ENCODE measurements at regions not wholly inside any gene's neighbourhood (a gene's known extent, or its start where the extent isn't known, plus 50 kb on each side); places are given as distances from the start of the nearest gene placed in this dataset.

GRCh38 chr11:69396948-69397307 lies 84.5 kb upstream of the LINC01488 start:
- TF ChIP-seq EP300 (IDR thresholded peaks at IDR 0.05) (no peak), CTCF (IDR thresholded peaks at IDR 0.05) (no peak), POLR2AphosphoS5 (IDR thresholded peaks at IDR 0.05) (no peak)

All from esophagus muscularis mucosa (tissue), 4 donors.